Testis (tissue), 2 donors: ENCODE measurements at regions not wholly inside any gene's neighbourhood (a gene's known extent, or its start where the extent isn't known, plus 50 kb on each side); places are given as distances from the start of the nearest gene placed in this dataset.

ENCODE experiments used
- DNase-seq: peaks from one replicate; pipeline ENCODE4 v3.0.0-alpha.2; 2019
- H3K27ac ChIP-seq, 2 donors: fragments of 200-600 bp; sonication (generic); one replicate each; pipeline ENCODE4 v1.5.1; 2019
- H3K27me3 ChIP-seq: fragments of 200-600 bp; sonication (generic); one replicate; pipeline ENCODE4 v1.5.1; 2019
- H3K36me3 ChIP-seq: fragments of 200-600 bp; sonication (generic); one replicate; pipeline ENCODE4 v1.5.1; 2017; ENCODE audit warnings: low read depth; ENCODE audit errors: missing control alignments
- H3K4me1 ChIP-seq: fragments of 200-600 bp; sonication (generic); one replicate; pipeline ENCODE4 v1.5.1; 2019
- H3K4me3 ChIP-seq, 2 donors: fragments of 200-600 bp; sonication (generic); one replicate each; pipeline ENCODE4 v1.5.1; 2017 to 2019
- H3K9me3 ChIP-seq: fragments of 200-600 bp; sonication (generic); one replicate; pipeline ENCODE4 v1.5.1; 2017
- POLR2A ChIP-seq: fragments of 450-650 bp; IDR thresholded peaks from one replicate; pipeline ENCODE4 v1.6.1; 2017; ENCODE audit warnings: antibody characterized with exemption, mild to moderate bottlenecking, moderate library complexity
- WGBS, 2 donors: methylation state at CpG; one replicate each; pipeline ENCODE4 v1.1.5; 2018; 5-methylcytosine and 5-hydroxymethylcytosine counted together
- intact Hi-C: fragments of 100-400 bp; cut with DNase I; formaldehyde crosslinking; loops from one replicate; pipeline ENCODE4 v1.15.1; 2023; ENCODE audit warnings: low total_unique reads
- TF ChIP-seq, protein P1 (sequence below), 3 experiments: fragments of 450-650 bp in 2 of 3; fragments of 200-600 bp in 1 of 3; sonication (generic) in 1 of 3; IDR thresholded peaks; one replicate each; pipeline ENCODE4 v1.5.1; 2016 to 2019; ENCODE audit warnings: antibody characterized with exemption in 3 of 3, mild to moderate bottlenecking in 2 of 3, moderate library complexity in 1 of 3

DNA sequence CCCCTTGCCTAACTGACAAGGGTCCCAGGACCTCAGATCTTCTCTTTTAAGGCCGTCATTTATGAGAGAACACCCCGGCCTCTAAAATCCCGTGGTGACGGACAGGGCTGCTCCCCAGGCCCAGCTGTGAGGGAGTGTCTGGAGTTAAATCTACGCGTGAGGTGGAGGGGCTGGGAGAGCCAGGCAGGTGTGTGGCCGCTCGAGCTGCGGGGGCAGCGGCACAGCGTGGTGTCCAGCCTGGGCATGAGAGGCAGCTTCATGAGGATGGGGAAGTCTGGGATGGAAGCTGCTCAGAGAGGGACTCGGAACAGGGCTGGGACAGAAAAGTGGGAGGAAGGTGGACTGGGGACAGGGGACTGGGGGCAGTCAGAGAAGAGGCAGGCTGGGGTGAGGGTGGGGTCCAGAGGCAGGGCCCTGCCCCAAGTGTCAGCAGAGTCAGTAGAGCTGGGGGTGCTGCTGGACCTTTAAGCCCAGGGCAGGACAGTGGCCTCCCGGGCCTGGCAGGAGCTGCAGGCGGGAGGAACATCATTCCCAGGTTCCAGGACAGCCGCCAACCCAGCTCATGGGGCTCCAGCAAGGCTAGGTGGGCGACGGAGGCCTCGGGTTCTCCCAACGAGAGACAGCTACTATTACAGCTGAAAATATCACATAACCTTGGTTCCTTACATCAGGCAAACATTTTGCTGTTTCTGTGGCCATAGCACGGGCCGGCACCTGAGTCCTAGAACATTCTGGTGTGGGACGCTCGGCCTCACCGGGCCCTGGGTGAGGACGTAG, 55.2 kb downstream of the JAKMIP3 start:
- TF ChIP-seq, protein P1, sequence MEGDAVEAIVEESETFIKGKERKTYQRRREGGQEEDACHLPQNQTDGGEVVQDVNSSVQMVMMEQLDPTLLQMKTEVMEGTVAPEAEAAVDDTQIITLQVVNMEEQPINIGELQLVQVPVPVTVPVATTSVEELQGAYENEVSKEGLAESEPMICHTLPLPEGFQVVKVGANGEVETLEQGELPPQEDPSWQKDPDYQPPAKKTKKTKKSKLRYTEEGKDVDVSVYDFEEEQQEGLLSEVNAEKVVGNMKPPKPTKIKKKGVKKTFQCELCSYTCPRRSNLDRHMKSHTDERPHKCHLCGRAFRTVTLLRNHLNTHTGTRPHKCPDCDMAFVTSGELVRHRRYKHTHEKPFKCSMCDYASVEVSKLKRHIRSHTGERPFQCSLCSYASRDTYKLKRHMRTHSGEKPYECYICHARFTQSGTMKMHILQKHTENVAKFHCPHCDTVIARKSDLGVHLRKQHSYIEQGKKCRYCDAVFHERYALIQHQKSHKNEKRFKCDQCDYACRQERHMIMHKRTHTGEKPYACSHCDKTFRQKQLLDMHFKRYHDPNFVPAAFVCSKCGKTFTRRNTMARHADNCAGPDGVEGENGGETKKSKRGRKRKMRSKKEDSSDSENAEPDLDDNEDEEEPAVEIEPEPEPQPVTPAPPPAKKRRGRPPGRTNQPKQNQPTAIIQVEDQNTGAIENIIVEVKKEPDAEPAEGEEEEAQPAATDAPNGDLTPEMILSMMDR (IDR thresholded peaks at IDR 0.05) = no peak
- Histone ChIP-seq H3K27me3 (no peaks in the 10 kb centered on the region), H3K4me1 (no peaks in the 10 kb centered on the region), H3K9me3 (no peaks in the 10 kb centered on the region), H3K27ac (no peak overlapping the region), H3K4me3 (no peak overlapping the region), H3K36me3 (no peaks in the 10 kb centered on the region)
- no peak for DNase-seq
- 80 to 86% methylated on average over 25 of the region's 25 CpGs for WGBS, 2 donors
- intact Hi-C loops = no loop called here

DNA sequence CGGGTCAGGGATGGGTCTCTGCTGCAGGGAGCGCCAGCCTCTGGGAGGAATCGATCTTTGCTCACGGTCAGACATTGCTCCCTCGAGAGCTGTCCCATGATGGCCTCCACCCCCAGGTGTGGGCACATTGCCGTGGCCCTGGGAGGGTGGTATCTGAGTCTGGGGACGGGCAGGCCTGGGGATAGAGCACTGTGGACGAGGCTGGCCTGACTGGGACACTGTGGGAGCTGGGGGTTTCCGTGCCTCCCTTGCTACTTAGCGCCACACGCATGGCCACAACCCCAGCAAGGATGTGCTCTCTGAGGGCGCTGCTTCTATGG, 55.7 kb downstream of the JAKMIP3 start:
- intact Hi-C loops = no loop called here
- H3K4me3 ChIP-seq = no peak overlapping the region
- H3K27me3 ChIP-seq = no peaks in the 10 kb centered on the region
- TF ChIP-seq POLR2A = no peak
- TF ChIP-seq, protein P1 (IDR thresholded peaks at IDR 0.05) = no peak
- no peaks in the 10 kb centered on the region for H3K9me3 ChIP-seq
- no peak overlapping the region for H3K27ac ChIP-seq
- WGBS, 2 donors = 86 to 95% methylated on average over 9 to 12 of the region's 12 CpGs
- DNase-seq = no peak
- H3K36me3 ChIP-seq = no peaks in the 10 kb centered on the region
- no peaks in the 10 kb centered on the region for H3K4me1 ChIP-seq

DNA sequence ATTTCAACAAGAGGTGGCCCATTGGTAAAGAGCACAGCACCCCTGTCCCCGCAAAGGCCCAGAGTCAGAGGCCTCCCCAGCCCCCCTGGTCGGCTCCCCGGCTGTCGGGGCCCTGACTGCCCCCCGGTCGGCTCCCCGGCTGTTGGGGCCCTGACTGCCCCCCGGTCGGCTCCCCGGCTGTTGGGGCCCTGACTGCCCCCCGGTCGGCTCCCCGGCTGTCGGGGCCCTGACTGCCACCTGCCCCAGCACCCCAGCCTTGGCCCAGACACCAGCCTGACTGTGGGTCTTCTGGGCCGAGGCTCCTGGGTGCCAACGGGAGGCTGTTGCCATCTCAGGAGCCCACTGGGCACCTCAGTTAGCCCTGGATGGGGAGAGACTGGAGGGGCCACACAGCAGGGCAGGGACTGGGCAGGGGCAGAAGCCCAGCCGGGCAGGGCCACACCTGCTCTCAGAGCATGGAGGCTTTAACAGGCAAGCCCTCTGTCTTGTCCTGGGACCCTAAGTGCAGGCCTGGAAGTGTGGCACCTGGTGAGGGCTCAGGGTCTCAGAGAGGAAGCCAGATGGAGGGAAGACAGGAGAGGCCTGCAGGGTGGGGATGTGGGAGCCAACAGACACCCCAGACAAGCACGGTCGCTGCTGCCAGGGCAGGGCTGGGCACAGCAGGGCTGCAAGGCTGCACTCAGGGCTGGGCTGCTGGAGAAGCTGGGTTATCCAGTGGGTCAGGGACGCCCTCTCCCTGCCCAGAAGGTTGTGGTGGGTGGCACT, 56.5 kb downstream of the JAKMIP3 start:
- no peak overlapping the region for H3K4me3 ChIP-seq
- 95 to 96% methylated on average over 9 to 20 of the region's 20 CpGs for WGBS, 2 donors
- H3K9me3 ChIP-seq = no peaks in the 10 kb centered on the region

DNA sequence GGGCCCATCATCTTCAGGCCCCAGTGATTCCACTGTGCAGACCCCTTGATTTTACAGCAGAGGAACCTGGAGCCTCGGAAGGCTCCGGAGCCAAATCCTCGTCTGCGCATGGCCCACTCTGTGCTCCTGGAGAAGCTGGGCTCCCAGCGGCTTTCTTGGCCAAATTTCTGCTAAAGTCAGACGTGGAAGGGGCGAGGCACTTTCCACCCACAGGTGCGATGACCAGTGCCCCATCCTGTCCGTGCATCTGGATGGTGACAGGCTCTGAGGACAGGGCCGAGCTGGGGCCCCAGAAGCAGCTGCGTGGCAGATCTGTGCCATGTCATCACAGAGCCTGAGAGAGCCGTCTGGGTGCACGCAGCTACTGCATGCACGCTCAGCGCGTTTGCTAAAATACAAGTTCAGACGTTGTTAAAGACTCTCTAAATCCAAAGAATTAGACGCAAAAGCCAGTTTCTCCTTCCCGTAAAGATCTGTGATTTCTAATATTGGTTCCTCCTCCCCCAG, 57.2 kb downstream of the JAKMIP3 start:
- Histone ChIP-seq H3K27ac (no peak overlapping the region), H3K27me3 (no peaks in the 10 kb centered on the region), H3K4me3 (no peak overlapping the region), H3K36me3 (no peaks in the 10 kb centered on the region), H3K9me3 (no peaks in the 10 kb centered on the region), H3K4me1 (no peaks in the 10 kb centered on the region)
- no peak for DNase-seq
- TF ChIP-seq, protein P1 (IDR thresholded peaks at IDR 0.05) = no peak
- intact Hi-C loops = no loop called here
- WGBS, 2 donors = 89 to 94% methylated on average over 19 of the region's 19 CpGs

More for the DNA sequence above, 56.5 kb downstream of the JAKMIP3 start:
- Histone ChIP-seq H3K27ac (no peak overlapping the region), H3K36me3 (no peaks in the 10 kb centered on the region), H3K27me3 (no peaks in the 10 kb centered on the region), H3K4me1 (no peaks in the 10 kb centered on the region)
- intact Hi-C loops = no loop called here
- TF ChIP-seq, protein P1 (IDR thresholded peaks at IDR 0.05) = no peak
- no peak for TF ChIP-seq POLR2A
- DNase-seq = no peak
